Prostate gland (tissue), 2 donors: ENCODE measurements at regions not wholly inside any gene's neighbourhood (a gene's known extent, or its start where the extent isn't known, plus 50 kb on each side); places are given as distances from the start of the nearest gene placed in this dataset.

ENCODE experiments used
- DNase-seq: peaks from one replicate; pipeline ENCODE4 v3.0.0-alpha.2; 2019; ENCODE audit warnings: low spot score
- H3K27ac ChIP-seq, 2 donors: fragments of 200-600 bp; sonication (generic); 2 replicates each; pipeline ENCODE4 v1.5.1; 2017 to 2019
- H3K27me3 ChIP-seq: fragments of 200-600 bp; sonication (generic); replicated peaks from 2 replicates; pipeline ENCODE4 v1.5.1; 2019; ENCODE audit not compliant: insufficient read depth
- H3K36me3 ChIP-seq, 2 donors: fragments of 200-600 bp; sonication (generic); 1 replicate in 1 of 2; 2 replicates in 1 of 2; pipeline versions ENCODE4 v1.5.1 to v1.8.1; 2017 to 2019
- H3K4me1 ChIP-seq: fragments of 200-600 bp; sonication (generic); replicated peaks from 2 replicates; pipeline ENCODE4 v1.5.1; 2019
- H3K4me3 ChIP-seq, 2 donors: fragments of 200-600 bp; sonication (generic); 2 replicates each; pipeline ENCODE4 v1.5.1; 2017 to 2019
- H3K9me3 ChIP-seq: fragments of 200-600 bp; sonication (generic); 2 replicates; pipeline ENCODE4 v1.5.1; 2017
- POLR2A ChIP-seq: fragments of 450-650 bp; IDR thresholded peaks from one replicate; pipeline ENCODE4 v1.6.1; 2016; ENCODE audit warnings: antibody characterized with exemption, mild to moderate bottlenecking
- POLR2AphosphoS5 ChIP-seq: sonication (generic); formaldehyde crosslinking; IDR thresholded peaks from one replicate; pipeline ENCODE4 v1.6.1; 2017; ENCODE audit warnings: antibody characterized with exemption
- WGBS: methylation state at CpG from one replicate; pipeline ENCODE4 v1.1.5; 2018; 5-methylcytosine and 5-hydroxymethylcytosine counted together
- intact Hi-C: fragments of 100-400 bp; cut with DNase I; formaldehyde crosslinking; loops from one replicate; pipeline ENCODE4 v1.14.2; 2022
- TF ChIP-seq, protein P1 (sequence below), 4 experiments: fragments of 200-600 bp in 2 of 4; fragments of 450-650 bp in 2 of 4; sonication (generic) in 2 of 4; IDR thresholded peaks; 1 replicate in 3 of 4; 2 replicates in 1 of 4; pipeline ENCODE4 v1.5.1; 2016 to 2019; ENCODE audit warnings: antibody characterized with exemption in 4 of 4, mild to moderate bottlenecking in 2 of 4, moderate library complexity in 2 of 4

DNA sequence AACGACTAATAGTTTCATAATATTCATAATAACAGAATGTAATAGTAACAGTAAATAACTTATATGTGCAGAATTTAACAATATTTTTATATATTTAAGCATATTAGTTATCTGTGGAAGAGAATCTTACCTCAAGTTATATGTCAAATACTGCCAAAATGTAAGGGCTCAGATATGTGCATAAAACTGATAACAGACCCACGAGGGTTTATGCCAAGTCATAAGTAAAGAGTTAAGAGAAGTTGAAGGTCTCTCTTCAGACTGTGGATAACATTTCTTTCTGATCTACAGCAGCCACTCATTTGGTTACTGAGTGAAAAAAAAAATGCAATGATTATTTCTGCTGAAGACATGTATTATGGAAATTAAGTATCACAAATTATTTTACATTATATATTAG, 1167.8 kb upstream of the NCAM2 start:
- no peak for TF ChIP-seq POLR2AphosphoS5
- TF ChIP-seq, protein P1, sequence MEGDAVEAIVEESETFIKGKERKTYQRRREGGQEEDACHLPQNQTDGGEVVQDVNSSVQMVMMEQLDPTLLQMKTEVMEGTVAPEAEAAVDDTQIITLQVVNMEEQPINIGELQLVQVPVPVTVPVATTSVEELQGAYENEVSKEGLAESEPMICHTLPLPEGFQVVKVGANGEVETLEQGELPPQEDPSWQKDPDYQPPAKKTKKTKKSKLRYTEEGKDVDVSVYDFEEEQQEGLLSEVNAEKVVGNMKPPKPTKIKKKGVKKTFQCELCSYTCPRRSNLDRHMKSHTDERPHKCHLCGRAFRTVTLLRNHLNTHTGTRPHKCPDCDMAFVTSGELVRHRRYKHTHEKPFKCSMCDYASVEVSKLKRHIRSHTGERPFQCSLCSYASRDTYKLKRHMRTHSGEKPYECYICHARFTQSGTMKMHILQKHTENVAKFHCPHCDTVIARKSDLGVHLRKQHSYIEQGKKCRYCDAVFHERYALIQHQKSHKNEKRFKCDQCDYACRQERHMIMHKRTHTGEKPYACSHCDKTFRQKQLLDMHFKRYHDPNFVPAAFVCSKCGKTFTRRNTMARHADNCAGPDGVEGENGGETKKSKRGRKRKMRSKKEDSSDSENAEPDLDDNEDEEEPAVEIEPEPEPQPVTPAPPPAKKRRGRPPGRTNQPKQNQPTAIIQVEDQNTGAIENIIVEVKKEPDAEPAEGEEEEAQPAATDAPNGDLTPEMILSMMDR (IDR thresholded peaks at IDR 0.05) = no peak
- TF ChIP-seq POLR2A = no peak
- Histone ChIP-seq H3K27me3 (no peaks in the 10 kb centered on the region), H3K36me3 (no peaks in the 10 kb centered on the region), H3K9me3 (no peaks in the 10 kb centered on the region), H3K4me3 (no peak overlapping the region), H3K27ac (no peak overlapping the region), H3K4me1 (no peaks in the 10 kb centered on the region)
- intact Hi-C loops = no loop called here
- WGBS = 63% methylated on average over 2 of the region's 2 CpGs
- no peak for DNase-seq

DNA sequence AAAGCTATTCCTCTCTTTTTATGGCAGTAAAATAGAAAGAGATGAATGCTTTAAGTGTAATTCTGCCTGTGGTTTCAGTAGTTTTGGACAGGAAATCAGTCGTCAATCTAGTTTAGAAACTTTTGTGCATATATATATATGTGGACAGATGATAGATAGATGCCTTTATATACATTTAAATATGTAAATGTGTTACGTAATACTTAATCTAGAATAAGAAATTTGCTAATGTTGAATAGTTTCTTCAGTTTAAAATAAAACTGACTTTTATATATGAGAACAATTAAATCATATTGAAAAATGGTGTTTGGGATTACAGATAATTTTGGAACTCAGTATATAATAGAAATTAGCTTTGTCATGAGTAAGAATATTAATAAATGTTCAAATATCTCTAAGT, 1165.7 kb upstream of the NCAM2 start:
- H3K4me1 ChIP-seq = no peaks in the 10 kb centered on the region
- TF ChIP-seq POLR2A (no peak), POLR2AphosphoS5 (no peak)
- TF ChIP-seq, protein P1 (IDR thresholded peaks at IDR 0.05) = no peak
- no peak for DNase-seq
- no peak overlapping the region for H3K27ac ChIP-seq
- 88% methylated on average over 2 of the region's 2 CpGs for WGBS
- intact Hi-C loops = no loop called here
- H3K9me3 ChIP-seq = no peaks in the 10 kb centered on the region
- H3K27me3 ChIP-seq = no peaks in the 10 kb centered on the region
- H3K36me3 ChIP-seq = no peaks in the 10 kb centered on the region
- no peak overlapping the region for H3K4me3 ChIP-seq

DNA sequence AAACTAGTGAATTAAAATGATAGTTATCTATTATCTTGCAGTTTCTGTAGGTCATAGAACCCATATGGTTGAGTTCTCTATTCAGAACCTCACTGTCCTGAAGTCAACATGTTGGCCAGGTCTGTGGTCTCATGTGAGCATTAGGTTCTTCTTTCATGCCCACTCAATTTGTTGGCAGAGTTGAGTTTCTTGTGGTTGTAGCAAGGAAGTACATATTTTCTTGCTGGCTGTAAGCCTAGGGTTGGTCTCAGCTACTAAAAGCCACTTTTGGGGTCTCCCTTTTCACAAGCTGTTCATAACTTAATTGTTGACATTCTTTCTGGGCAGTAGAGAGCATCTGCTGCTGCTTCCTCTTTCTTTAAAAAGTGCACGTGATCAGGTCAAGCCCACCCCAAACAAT, 1165.1 kb upstream of the NCAM2 start:
- Histone ChIP-seq H3K9me3 (no peaks in the 10 kb centered on the region), H3K4me1 (no peaks in the 10 kb centered on the region), H3K27ac (no peak overlapping the region), H3K4me3 (no peak overlapping the region), H3K36me3 (no peaks in the 10 kb centered on the region), H3K27me3 (no peaks in the 10 kb centered on the region)
- TF ChIP-seq, protein P1 (IDR thresholded peaks at IDR 0.05) = no peak
- TF ChIP-seq POLR2A (no peak), POLR2AphosphoS5 (no peak)
- 12% methylated on average over 1 of the region's 1 CpG for WGBS
- intact Hi-C loops = no loop called here
- no peak for DNase-seq

DNA sequence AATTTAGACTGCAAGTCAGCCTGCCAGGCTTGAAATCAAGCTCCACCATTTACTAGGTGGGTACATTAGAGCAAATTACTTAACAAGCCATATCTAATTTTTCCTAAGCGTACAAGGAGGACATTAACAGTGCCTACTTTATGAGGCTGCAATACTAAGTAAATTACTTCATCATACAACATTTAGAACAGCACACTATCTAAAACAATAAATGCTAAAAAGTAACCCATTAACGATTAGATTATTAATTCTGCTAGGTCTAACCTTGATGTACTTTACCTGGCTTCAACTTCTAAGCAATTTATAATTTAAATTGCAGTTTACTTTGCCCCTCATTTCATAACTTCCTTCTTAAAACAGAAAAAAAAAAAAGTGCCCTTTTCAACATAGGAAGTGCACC, 1155.6 kb upstream of the NCAM2 start:
- Histone ChIP-seq H3K36me3 (no peaks in the 10 kb centered on the region), H3K27ac (no peak overlapping the region), H3K4me3 (no peak overlapping the region), H3K27me3 (no peaks in the 10 kb centered on the region), H3K4me1 (no peaks in the 10 kb centered on the region), H3K9me3 (no peaks in the 10 kb centered on the region)
- TF ChIP-seq POLR2A (no peak), POLR2AphosphoS5 (no peak)
- 76% methylated on average over 2 of the region's 2 CpGs for WGBS
- DNase-seq = no peak
- intact Hi-C loops = no loop called here

DNA sequence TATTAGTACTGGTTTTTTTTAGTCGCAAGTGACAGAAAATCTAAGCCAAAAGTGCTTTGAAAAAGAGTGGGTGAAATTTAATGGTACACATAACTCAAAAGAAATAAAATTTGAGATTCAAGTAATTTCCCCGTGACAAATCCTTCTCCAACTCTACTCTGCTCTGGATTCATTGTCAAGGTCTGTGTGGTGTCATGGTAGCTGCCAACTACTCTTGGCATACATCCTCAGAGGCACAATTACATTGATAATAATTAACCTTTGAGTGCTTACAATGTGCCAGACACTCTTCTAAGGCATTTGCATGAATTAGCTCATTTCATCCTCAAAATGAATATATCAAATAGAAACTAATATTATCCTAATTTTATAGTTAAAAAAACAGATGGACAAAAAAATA, 1153.9 kb upstream of the NCAM2 start:
- 69% methylated on average over 2 of the region's 2 CpGs for WGBS

DNA sequence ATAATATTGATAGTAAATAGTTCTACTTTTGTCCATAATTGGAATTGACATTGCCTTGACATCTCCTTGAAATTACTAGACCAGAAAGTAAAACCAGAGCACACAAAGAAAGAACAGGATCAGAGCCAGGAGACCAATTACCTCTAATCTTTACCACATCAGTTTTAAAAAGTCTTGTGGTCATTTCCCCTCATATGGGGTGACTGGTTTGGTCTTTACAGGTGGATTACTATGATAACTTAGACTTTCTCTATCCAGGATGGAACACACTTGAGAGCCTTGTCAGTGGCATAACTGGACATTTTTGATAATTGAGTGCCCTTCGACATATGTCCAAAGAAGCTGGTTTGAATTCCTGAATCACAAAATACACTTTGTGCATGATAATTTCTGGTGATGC, 1148.1 kb upstream of the NCAM2 start:
- Histone ChIP-seq H3K36me3 (no peaks in the 10 kb centered on the region), H3K9me3 (no peaks in the 10 kb centered on the region), H3K4me3 (no peak overlapping the region), H3K4me1 (no peaks in the 10 kb centered on the region), H3K27ac (no peak overlapping the region), H3K27me3 (no peaks in the 10 kb centered on the region)
- intact Hi-C loops = no loop called here
- whole genome bisulfite sequencing = 82% methylated on average over 1 of the region's 1 CpG
- no peak for DNase-seq
- TF ChIP-seq POLR2A (no peak), POLR2AphosphoS5 (no peak)
- TF ChIP-seq, protein P1 (IDR thresholded peaks at IDR 0.05) = no peak

More for the DNA sequence above, 1153.9 kb upstream of the NCAM2 start:
- Histone ChIP-seq H3K9me3 (no peaks in the 10 kb centered on the region), H3K27ac (no peak overlapping the region), H3K4me3 (no peak overlapping the region), H3K4me1 (no peaks in the 10 kb centered on the region), H3K36me3 (no peaks in the 10 kb centered on the region), H3K27me3 (no peaks in the 10 kb centered on the region)
- no peak for TF ChIP-seq POLR2AphosphoS5
- no peak for DNase-seq
- intact Hi-C loops = no loop called here
